ENCODE measurements at regions not wholly inside any gene's neighbourhood (a gene's known extent, or its start where the extent isn't known, plus 50 kb on each side); places are given as distances from the start of the nearest gene placed in this dataset.

DNA sequence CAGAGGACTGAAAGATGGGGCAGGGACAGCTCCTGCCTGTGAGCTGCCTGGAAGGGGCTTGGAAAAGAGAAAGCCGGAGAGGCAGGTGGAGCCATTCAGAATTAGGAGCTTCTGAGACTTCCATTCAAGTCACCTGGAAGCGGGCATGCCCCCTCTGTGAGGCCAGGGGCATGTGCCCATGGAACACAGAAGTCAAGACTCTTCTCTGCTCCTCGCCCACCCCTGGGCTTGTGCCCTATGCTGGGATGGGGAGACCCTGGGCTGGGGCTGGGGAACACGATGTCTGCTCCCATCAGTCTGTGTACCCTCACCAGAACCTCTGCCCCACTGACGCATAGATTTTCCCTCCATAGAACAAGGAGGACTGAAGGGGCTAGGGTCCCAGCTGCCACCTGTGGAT, 372.0 kb downstream of the SHANK2 start:
- TF ChIP-seq, protein P1, sequence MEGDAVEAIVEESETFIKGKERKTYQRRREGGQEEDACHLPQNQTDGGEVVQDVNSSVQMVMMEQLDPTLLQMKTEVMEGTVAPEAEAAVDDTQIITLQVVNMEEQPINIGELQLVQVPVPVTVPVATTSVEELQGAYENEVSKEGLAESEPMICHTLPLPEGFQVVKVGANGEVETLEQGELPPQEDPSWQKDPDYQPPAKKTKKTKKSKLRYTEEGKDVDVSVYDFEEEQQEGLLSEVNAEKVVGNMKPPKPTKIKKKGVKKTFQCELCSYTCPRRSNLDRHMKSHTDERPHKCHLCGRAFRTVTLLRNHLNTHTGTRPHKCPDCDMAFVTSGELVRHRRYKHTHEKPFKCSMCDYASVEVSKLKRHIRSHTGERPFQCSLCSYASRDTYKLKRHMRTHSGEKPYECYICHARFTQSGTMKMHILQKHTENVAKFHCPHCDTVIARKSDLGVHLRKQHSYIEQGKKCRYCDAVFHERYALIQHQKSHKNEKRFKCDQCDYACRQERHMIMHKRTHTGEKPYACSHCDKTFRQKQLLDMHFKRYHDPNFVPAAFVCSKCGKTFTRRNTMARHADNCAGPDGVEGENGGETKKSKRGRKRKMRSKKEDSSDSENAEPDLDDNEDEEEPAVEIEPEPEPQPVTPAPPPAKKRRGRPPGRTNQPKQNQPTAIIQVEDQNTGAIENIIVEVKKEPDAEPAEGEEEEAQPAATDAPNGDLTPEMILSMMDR (IDR thresholded peaks at IDR 0.05; ENCODE audit: borderline replicate concordance, extremely low read depth, low read length, poor library complexity, severe bottlenecking): no peak
- no peak for TF ChIP-seq EZH2 (IDR thresholded peaks at IDR 0.05; ENCODE audit: borderline replicate concordance, low read depth, low read length, severe bottlenecking)
- no peak overlapping the region for H3K4me2 ChIP-seq (ENCODE audit: insufficient read depth, low read length)
- H3K9me3 ChIP-seq (ENCODE audit: insufficient read depth, low read length, severe bottlenecking): no peaks in the 10 kb centered on the region
- no peaks in the 10 kb centered on the region for H3K36me3 ChIP-seq (ENCODE audit: insufficient read depth, low read length)
- no peak overlapping the region for H3K9ac ChIP-seq (ENCODE audit: low read depth, low read length)
- H3K4me3 ChIP-seq (ENCODE audit: low read depth in 1 of 2, low read length in 2 of 2): no peak overlapping the region
- no peak overlapping the region for H3K27ac ChIP-seq (ENCODE audit: low read length)
- no peak for DNase-seq
- no peak overlapping the region for H2AFZ ChIP-seq (ENCODE audit: low read depth, low read length)
- no peaks in the 10 kb centered on the region for H4K20me1 ChIP-seq (ENCODE audit: insufficient read depth, low read length)
- no peaks in the 10 kb centered on the region for H3K4me1 ChIP-seq (ENCODE audit: insufficient read depth, low read length)
- H3K79me2 ChIP-seq (ENCODE audit: insufficient read depth, low read length): no peaks in the 10 kb centered on the region
- H3K27me3 ChIP-seq (ENCODE audit: insufficient read depth, low read length, poor library complexity): no peaks in the 10 kb centered on the region
- no peak for ATAC-seq (ENCODE audit: insufficient read depth, low read depth)

DNA sequence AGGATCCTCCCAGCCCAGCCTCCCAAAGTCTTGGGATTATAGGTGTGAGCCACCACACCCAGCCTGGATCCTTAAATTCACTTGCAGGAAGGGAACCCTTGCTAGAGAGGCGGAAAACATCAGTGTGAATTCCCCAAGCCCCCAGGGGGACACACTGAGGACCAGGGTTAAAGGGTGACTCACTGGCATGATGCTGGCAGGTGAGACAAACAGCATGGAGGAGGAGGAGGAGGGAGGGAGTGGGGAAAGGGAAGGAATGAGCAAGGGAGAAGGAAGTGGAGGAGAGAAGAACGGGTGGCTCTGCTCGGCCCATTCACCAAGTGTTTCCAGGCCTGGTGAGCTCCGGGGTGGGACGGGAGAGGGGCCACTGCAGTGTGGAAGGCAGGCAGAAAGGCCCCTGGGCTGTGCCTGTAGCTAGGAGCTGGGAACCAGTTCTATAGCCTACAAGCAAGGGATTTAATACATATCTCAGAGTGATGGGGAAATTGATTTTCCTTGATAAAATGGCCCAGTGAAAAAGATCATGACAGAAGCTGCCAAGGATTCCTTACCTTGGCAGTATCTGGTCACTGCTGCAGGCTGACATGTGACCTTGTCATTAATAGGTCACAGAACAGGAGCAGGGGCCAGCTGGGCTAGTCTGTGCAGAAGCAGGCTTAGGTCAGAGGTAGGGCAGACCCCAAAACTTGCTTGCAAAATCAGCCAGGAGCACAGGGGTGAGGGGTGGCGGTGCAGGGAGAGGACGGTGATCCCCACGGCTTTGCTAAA, 370.2 kb downstream of the SHANK2 start:
- no peak overlapping the region for H3K9ac ChIP-seq (ENCODE audit: low read depth, low read length)
- DNase-seq (no peak), ATAC-seq (ENCODE audit: insufficient read depth, low read depth) (no peak)
- H2AFZ ChIP-seq (ENCODE audit: low read depth, low read length): no peak overlapping the region
- H3K27ac ChIP-seq (ENCODE audit: low read length): no peak overlapping the region
- TF ChIP-seq EZH2 (IDR thresholded peaks at IDR 0.05; ENCODE audit: borderline replicate concordance, low read depth, low read length, severe bottlenecking): no peak
- TF ChIP-seq, protein P1 (IDR thresholded peaks at IDR 0.05; ENCODE audit: borderline replicate concordance, extremely low read depth, low read length, poor library complexity, severe bottlenecking): no peak
- no peaks in the 10 kb centered on the region for H4K20me1 ChIP-seq (ENCODE audit: insufficient read depth, low read length)
- no peak overlapping the region for H3K4me3 ChIP-seq (ENCODE audit: low read depth in 1 of 2, low read length in 2 of 2)
- H3K4me1 ChIP-seq (ENCODE audit: insufficient read depth, low read length): no peaks in the 10 kb centered on the region
- H3K36me3 ChIP-seq (ENCODE audit: insufficient read depth, low read length): no peaks in the 10 kb centered on the region
- no peaks in the 10 kb centered on the region for H3K9me3 ChIP-seq (ENCODE audit: insufficient read depth, low read length, severe bottlenecking)
- H3K4me2 ChIP-seq (ENCODE audit: insufficient read depth, low read length): no peak overlapping the region
- H3K79me2 ChIP-seq (ENCODE audit: insufficient read depth, low read length): no peaks in the 10 kb centered on the region
- no peaks in the 10 kb centered on the region for H3K27me3 ChIP-seq (ENCODE audit: insufficient read depth, low read length, poor library complexity)

DNA sequence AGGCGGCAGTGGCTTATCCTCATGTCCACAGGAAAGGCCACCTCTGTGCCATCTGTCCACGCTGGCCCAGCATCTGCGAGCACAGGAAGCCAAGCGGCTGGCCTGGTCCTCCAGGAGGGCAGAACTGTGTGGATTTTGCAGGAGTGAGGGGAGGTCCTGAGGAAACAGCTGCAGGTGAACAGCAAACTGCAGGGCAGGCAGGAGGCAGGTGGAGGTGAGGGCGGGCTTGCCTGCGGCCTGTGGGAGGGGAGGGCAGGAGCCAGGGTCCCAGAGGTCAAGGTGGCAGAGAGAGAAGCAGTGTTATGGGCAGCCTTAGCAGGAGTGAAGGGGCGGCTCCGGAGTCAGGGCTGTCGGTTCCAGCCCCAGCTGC, 369.7 kb downstream of the SHANK2 start:
- Histone ChIP-seq H3K9me3 (ENCODE audit: insufficient read depth, low read length, severe bottlenecking) (no peaks in the 10 kb centered on the region), H3K4me2 (ENCODE audit: insufficient read depth, low read length) (no peak overlapping the region), H3K36me3 (ENCODE audit: insufficient read depth, low read length) (no peaks in the 10 kb centered on the region), H3K4me1 (ENCODE audit: insufficient read depth, low read length) (no peaks in the 10 kb centered on the region), H4K20me1 (ENCODE audit: insufficient read depth, low read length) (no peaks in the 10 kb centered on the region), H3K27me3 (ENCODE audit: insufficient read depth, low read length, poor library complexity) (no peaks in the 10 kb centered on the region), H3K4me3 (ENCODE audit: low read depth in 1 of 2, low read length in 2 of 2) (no peak overlapping the region), H3K9ac (ENCODE audit: low read depth, low read length) (no peak overlapping the region), H3K79me2 (ENCODE audit: insufficient read depth, low read length) (no peaks in the 10 kb centered on the region), H3K27ac (ENCODE audit: low read length) (no peak overlapping the region), H2AFZ (ENCODE audit: low read depth, low read length) (no peak overlapping the region)
- no peak for ATAC-seq (ENCODE audit: insufficient read depth, low read depth)
- DNase-seq: no peak
- TF ChIP-seq, protein P1 (IDR thresholded peaks at IDR 0.05; ENCODE audit: borderline replicate concordance, extremely low read depth, low read length, poor library complexity, severe bottlenecking): no peak
- no peak for TF ChIP-seq EZH2 (IDR thresholded peaks at IDR 0.05; ENCODE audit: borderline replicate concordance, low read depth, low read length, severe bottlenecking)
